SK-N-SH (cell line): ENCODE measurements at regions not wholly inside any gene's neighbourhood (a gene's known extent, or its start where the extent isn't known, plus 50 kb on each side); places are given as distances from the start of the nearest gene placed in this dataset.

Experiments used
- CTCF ChIP-seq: fragments of 200-600 bp; sonication (generic); IDR thresholded peaks from 2 replicates; pipeline ENCODE4 v1.6.1; 2017; ENCODE audit warnings: antibody characterized with exemption, mild to moderate bottlenecking, moderate library complexity
- FOXM1 ChIP-seq: IDR thresholded peaks from 2 replicates; pipeline ENCODE4 v1.4.0; 2012; ENCODE audit warnings: low read depth, mild to moderate bottlenecking
- JUND ChIP-seq: IDR thresholded peaks from 2 replicates; pipeline ENCODE4 v1.4.0; 2012
- POLR2AphosphoS5 ChIP-seq: IDR thresholded peaks from 2 replicates; pipeline ENCODE4 v1.6.1; 2012; ENCODE audit warnings: low read depth, low read length
- RCOR1 ChIP-seq: fragments of 150-350 bp; IDR thresholded peaks from 2 replicates; pipeline ENCODE4 v1.6.1; 2017; ENCODE audit warnings: antibody characterized with exemption, low read length
- REST ChIP-seq: IDR thresholded peaks from 2 replicates; pipeline ENCODE4 v1.6.1; 2012; ENCODE audit warnings: mild to moderate bottlenecking, low read depth, low read length, moderate library complexity
- SMC3 ChIP-seq: IDR thresholded peaks from 2 replicates; pipeline ENCODE4 v1.6.1; 2012; ENCODE audit warnings: low read depth, low read length, improper control_type of control experiment

GRCh38 chr11:112448168-112448567 lies 187.5 kb upstream of the PLET1 start:
- TF ChIP-seq POLR2AphosphoS5 (no peak), REST (no peak), RCOR1 (no peak), CTCF (no peak), JUND (no peak), SMC3 (no peak), FOXM1 (no peak)
